Chondrocyte (in vitro differentiated cells): ENCODE measurements at regions not wholly inside any gene's neighbourhood (a gene's known extent, or its start where the extent isn't known, plus 50 kb on each side); places are given as distances from the start of the nearest gene placed in this dataset.

ENCODE experiments used
- DNase-seq: peaks from one replicate; pipeline ENCODE4 v3.0.0; 2021; ENCODE audit warnings: mixed read lengths, low spot score
- H3K27ac Mint-ChIP-seq: one replicate; pipeline ENCODE4 v1.8.0; 2021; ENCODE audit warnings: mild to moderate bottlenecking, moderate library complexity, mixed read lengths; ENCODE audit not compliant: unreplicated experiment
- H3K27me3 Mint-ChIP-seq: 2 replicates; pipeline ENCODE4 v1.8.0; 2021; ENCODE audit warnings: low read depth, mixed read lengths
- H3K36me3 Mint-ChIP-seq: 2 replicates; pipeline ENCODE4 v1.8.0; 2021; ENCODE audit warnings: low read depth, mixed read lengths
- H3K4me1 Mint-ChIP-seq: 2 replicates; pipeline ENCODE4 v1.8.0; 2021; ENCODE audit warnings: low read depth, mild to moderate bottlenecking, mixed read lengths
- H3K4me3 Mint-ChIP-seq: one replicate; pipeline ENCODE4 v1.8.0; 2021; ENCODE audit warnings: mild to moderate bottlenecking, moderate library complexity, mixed read lengths; ENCODE audit not compliant: unreplicated experiment
- H3K9me3 Mint-ChIP-seq: 2 replicates; pipeline ENCODE4 v1.8.0; 2021; ENCODE audit warnings: low read depth, mixed read lengths
- CTCF ChIP-seq: fragments of 200-600 bp; sonication (generic); IDR thresholded peaks from 2 replicates; pipeline ENCODE4 v1.5.0; 2021; ENCODE audit warnings: antibody characterized with exemption, mild to moderate bottlenecking, moderate library complexity

- TF ChIP-seq CTCF = no peak
- H3K4me1 Mint-ChIP-seq = peaks cover 28% of the 10 kb centered on the region
- peaks cover 3% of the 10 kb centered on the region for H3K9me3 Mint-ChIP-seq
- H3K27me3 Mint-ChIP-seq = no peaks in the 10 kb centered on the region
- no peak overlapping the region for H3K4me3 Mint-ChIP-seq
- no peak overlapping the region for H3K27ac Mint-ChIP-seq
- no peaks in the 10 kb centered on the region for H3K36me3 Mint-ChIP-seq
- DNase-seq = no peak
These were observed 234.1 kb downstream of the PTEN start for GRCh38 chr10:88097536-88097935.

- Mint-ChIP-seq H3K27me3 (no peaks in the 10 kb centered on the region), H3K4me1 (peaks cover 20% of the 10 kb centered on the region), H3K27ac (no peak overlapping the region), H3K36me3 (no peaks in the 10 kb centered on the region), H3K4me3 (no peak overlapping the region), H3K9me3 (peaks cover 3% of the 10 kb centered on the region)
- no peak for DNase-seq
- TF ChIP-seq CTCF = no peak
These were observed 236.9 kb downstream of the PTEN start for GRCh38 chr10:88100281-88100680.

DNA sequence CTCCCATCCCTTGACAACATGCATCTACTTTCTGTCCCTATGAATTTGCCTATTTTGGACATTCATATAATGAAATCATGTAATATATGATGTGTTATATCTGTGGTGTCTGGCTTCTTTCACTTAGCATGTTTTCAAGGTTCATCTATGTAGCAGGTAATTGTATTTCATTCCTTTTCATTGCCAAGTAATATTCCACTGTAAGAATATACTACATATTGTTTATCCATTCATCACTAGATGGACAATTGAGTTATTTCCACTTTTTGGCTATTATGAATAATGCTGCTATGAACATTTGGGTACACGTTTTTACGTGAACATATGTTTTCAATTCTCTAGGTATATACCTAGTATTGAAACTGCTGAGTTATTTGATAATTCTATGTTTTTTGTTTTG is 238.2 kb downstream of the PTEN start:
- H3K27ac Mint-ChIP-seq = no peak overlapping the region
- no peak for DNase-seq
- H3K9me3 Mint-ChIP-seq = peaks cover 3% of the 10 kb centered on the region
- no peak overlapping the region for H3K4me3 Mint-ChIP-seq
- H3K36me3 Mint-ChIP-seq = no peaks in the 10 kb centered on the region
- H3K4me1 Mint-ChIP-seq = peaks cover 11% of the 10 kb centered on the region
- TF ChIP-seq CTCF = no peak
- H3K27me3 Mint-ChIP-seq = no peaks in the 10 kb centered on the region

- Mint-ChIP-seq H3K36me3 (no peaks in the 10 kb centered on the region), H3K4me3 (no peak overlapping the region), H3K27ac (no peak overlapping the region), H3K9me3 (peaks cover 3% of the 10 kb centered on the region), H3K4me1 (peaks cover 11% of the 10 kb centered on the region), H3K27me3 (no peaks in the 10 kb centered on the region)
- TF ChIP-seq CTCF = no peak
- no peak for DNase-seq
These were observed 240.2 kb downstream of the PTEN start for GRCh38 chr10:88103576-88103975.

GRCh38 chr10:88104223-88104622 is 240.8 kb downstream of the PTEN start:
- no peak for TF ChIP-seq CTCF
- Mint-ChIP-seq H3K4me1 (peaks cover 10% of the 10 kb centered on the region), H3K27ac (no peak overlapping the region), H3K4me3 (no peak overlapping the region), H3K27me3 (no peaks in the 10 kb centered on the region), H3K9me3 (peaks cover 3% of the 10 kb centered on the region), H3K36me3 (no peaks in the 10 kb centered on the region)
- DNase-seq = no peak
